OCI-LY7 (cell line): ENCODE measurements at regions not wholly inside any gene's neighbourhood (a gene's known extent, or its start where the extent isn't known, plus 50 kb on each side); places are given as distances from the start of the nearest gene placed in this dataset.

Experiments used
- BruUV-seq: library from RNA; stranded (reverse); fragments of 400-500 nt; replicated peaks from 2 replicates; lab custom pipeline; 2021; lab: Mats Ljungman, UMichigan
- CTCF ChIA-PET: fragments of 300-600 bp; sonication (Branson Sonifier 250); formaldehyde crosslinking; loops from one replicate; lab custom pipeline; 2022; ENCODE audit warnings: antibody characterized with exemption; ENCODE audit not compliant: unreplicated experiment; lab: Charles Lee
- POLR2A ChIA-PET: fragments of 300-600 bp; sonication (Branson Sonifier 250); formaldehyde crosslinking; loops from one replicate; lab custom pipeline; 2022; ENCODE audit warnings: antibody characterized with exemption; lab: Charles Lee
- DNase-seq: peaks from one replicate; pipeline ENCODE4 v3.0.0-alpha.2; 2015; ENCODE audit warnings: low spot score
- H2AFZ ChIP-seq: fragments of 200-600 bp; sonication (generic), shearing (Covaris generic); 2 replicates; pipeline ENCODE4 v1.6.1; 2014; ENCODE audit warnings: mild to moderate bottlenecking, antibody characterized with exemption, low read length, moderate library complexity
- H3K27ac ChIP-seq: fragments of 200-600 bp; sonication (generic); 2 replicates; pipeline ENCODE4 v1.5.1; 2014; ENCODE audit warnings: mixed run types, low read depth, mild to moderate bottlenecking, moderate library complexity, low read length, inconsistent platforms; ENCODE audit not compliant: poor library complexity, severe bottlenecking
- H3K36me3 ChIP-seq: fragments of 200-600 bp; sonication (generic); 2 replicates; pipeline ENCODE4 v1.6.1; 2014; ENCODE audit warnings: mild to moderate bottlenecking, antibody characterized with exemption, low read length, moderate library complexity, mixed read lengths; ENCODE audit not compliant: insufficient read depth
- H3K4me1 ChIP-seq: fragments of 200-600 bp; sonication (generic); 2 replicates; pipeline ENCODE4 v1.5.1; 2014; ENCODE audit warnings: mild to moderate bottlenecking, low read length; ENCODE audit not compliant: insufficient read depth, poor library complexity, severe bottlenecking
- H3K4me2 ChIP-seq: fragments of 200-600 bp; sonication (generic); 2 replicates; pipeline ENCODE4 v1.6.1; 2014; ENCODE audit warnings: mild to moderate bottlenecking, low read length
- H3K4me3 ChIP-seq: fragments of 200-600 bp; sonication (generic); 2 replicates; pipeline ENCODE4 v1.5.1; 2014; ENCODE audit warnings: mild to moderate bottlenecking, low read depth, low read length; ENCODE audit not compliant: poor library complexity, severe bottlenecking
- H3K79me2 ChIP-seq: fragments of 200-600 bp; sonication (generic); 2 replicates; pipeline ENCODE4 v1.6.1; 2016; ENCODE audit warnings: low read depth, mild to moderate bottlenecking, low read length, moderate library complexity, mixed read lengths; ENCODE audit not compliant: insufficient read depth
- H3K9me2 ChIP-seq: fragments of 200-600 bp; sonication (generic); 2 replicates; pipeline ENCODE4 v1.6.1; 2016; ENCODE audit warnings: mild to moderate bottlenecking, low read length, mixed read lengths; ENCODE audit not compliant: insufficient read depth
- H3K9me3 ChIP-seq: fragments of 200-600 bp; sonication (generic); 2 replicates; pipeline ENCODE4 v1.6.1; 2014; ENCODE audit warnings: mild to moderate bottlenecking, mixed run types, low read length, mixed read lengths
- H4K20me1 ChIP-seq: fragments of 200-600 bp; sonication (generic); 2 replicates; pipeline ENCODE4 v1.6.1; 2014; ENCODE audit warnings: mild to moderate bottlenecking, antibody characterized with exemption, low read length, moderate library complexity, mixed read lengths; ENCODE audit not compliant: insufficient read depth
- EZH2phosphoT487 ChIP-seq: fragments of 200-600 bp; sonication (generic); IDR thresholded peaks from 2 replicates; pipeline ENCODE4 v1.6.1; 2018; ENCODE audit warnings: low read depth, borderline replicate concordance, mild to moderate bottlenecking, mixed run types, antibody characterized with exemption, low read length, moderate library complexity, mixed read lengths
- intact Hi-C: fragments of 100-400 bp; cut with micrococcal nuclease; formaldehyde crosslinking; loops from one replicate; pipeline ENCODE4 v1.10.0; 2022; ENCODE audit not compliant: unreplicated experiment
- TF ChIP-seq, protein P1 (sequence below): fragments of 200-600 bp; sonication (generic); conservative IDR thresholded peaks from 2 replicates; pipeline ENCODE4 v1.5.1; 2014; ENCODE audit warnings: mild to moderate bottlenecking, antibody characterized with exemption, low read length, moderate library complexity, mixed read lengths

GRCh38 chr11:69923641-69924307 is 104.6 kb upstream of the FGF3 start:
- no peak overlapping the region for H3K27ac ChIP-seq
- no peak overlapping the region for H3K4me3 ChIP-seq
- H3K9me2 ChIP-seq, result no peaks in the 10 kb centered on the region
- ChIA-PET POLR2A (no interaction called here), CTCF (no interaction called here)
- H4K20me1 ChIP-seq, result no peaks in the 10 kb centered on the region
- intact Hi-C loops, result no loop called here
- H3K9me3 ChIP-seq, result no peaks in the 10 kb centered on the region
- TF ChIP-seq, protein P1, sequence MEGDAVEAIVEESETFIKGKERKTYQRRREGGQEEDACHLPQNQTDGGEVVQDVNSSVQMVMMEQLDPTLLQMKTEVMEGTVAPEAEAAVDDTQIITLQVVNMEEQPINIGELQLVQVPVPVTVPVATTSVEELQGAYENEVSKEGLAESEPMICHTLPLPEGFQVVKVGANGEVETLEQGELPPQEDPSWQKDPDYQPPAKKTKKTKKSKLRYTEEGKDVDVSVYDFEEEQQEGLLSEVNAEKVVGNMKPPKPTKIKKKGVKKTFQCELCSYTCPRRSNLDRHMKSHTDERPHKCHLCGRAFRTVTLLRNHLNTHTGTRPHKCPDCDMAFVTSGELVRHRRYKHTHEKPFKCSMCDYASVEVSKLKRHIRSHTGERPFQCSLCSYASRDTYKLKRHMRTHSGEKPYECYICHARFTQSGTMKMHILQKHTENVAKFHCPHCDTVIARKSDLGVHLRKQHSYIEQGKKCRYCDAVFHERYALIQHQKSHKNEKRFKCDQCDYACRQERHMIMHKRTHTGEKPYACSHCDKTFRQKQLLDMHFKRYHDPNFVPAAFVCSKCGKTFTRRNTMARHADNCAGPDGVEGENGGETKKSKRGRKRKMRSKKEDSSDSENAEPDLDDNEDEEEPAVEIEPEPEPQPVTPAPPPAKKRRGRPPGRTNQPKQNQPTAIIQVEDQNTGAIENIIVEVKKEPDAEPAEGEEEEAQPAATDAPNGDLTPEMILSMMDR, result no peak
- no peak for TF ChIP-seq EZH2phosphoT487
- no peak overlapping the region for H2AFZ ChIP-seq
- no TSS peak for BruUV-seq
- no peak overlapping the region for H3K4me2 ChIP-seq
- no peaks in the 10 kb centered on the region for H3K36me3 ChIP-seq
- no peaks in the 10 kb centered on the region for H3K4me1 ChIP-seq
- H3K79me2 ChIP-seq, result no peaks in the 10 kb centered on the region
- no peak for DNase-seq

DNA sequence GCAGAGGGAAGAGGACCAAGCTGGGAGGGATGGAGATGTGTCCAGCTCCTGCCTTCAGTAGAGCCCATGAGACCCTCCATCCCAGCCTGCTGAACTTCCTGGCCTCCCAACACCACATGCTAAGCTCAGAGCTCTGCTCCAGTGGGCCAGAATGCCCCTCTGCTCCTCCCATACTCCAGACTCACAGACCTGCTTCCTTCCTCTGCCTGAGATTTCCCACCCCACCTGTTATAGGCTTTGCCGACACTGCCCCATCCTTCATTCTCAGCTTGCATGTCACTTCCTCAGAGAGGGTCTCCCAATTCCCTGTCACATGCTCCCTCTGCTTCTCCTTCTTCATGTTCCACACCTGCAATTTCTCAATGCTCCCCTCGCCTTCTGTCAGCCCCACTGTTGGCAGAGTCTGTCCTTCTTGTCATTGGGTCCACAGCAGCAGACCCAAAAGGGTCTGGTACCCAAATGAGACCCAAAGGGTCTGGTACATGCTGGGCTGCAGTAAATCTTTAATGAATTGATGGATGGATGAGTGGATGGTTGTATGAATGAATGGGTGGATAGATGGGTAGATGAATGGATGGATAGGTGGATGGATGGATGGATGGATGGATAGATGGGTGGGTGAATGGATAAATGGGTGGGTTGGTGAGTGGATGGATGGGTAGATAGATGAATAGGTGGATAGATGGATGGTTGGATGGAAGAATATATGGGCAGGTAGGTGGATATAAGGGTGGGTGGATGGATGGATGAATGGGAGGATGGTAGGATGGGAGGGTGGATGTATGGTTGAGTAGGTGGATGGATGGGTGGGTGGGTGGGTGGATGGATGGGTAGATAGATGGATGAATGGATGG is 105.3 kb upstream of the FGF3 start:
- H3K9me3 ChIP-seq, result no peaks in the 10 kb centered on the region
- no peak for TF ChIP-seq EZH2phosphoT487
- TF ChIP-seq, protein P1, result no peak
- BruUV-seq, result no TSS peak
- H2AFZ ChIP-seq, result no peak overlapping the region
- intact Hi-C loops, result no loop called here
- no peak overlapping the region for H3K4me3 ChIP-seq
- no peaks in the 10 kb centered on the region for H4K20me1 ChIP-seq
- no peak overlapping the region for H3K4me2 ChIP-seq
- H3K4me1 ChIP-seq, result no peaks in the 10 kb centered on the region
- ChIA-PET CTCF (no interaction called here), POLR2A (no interaction called here)
- no peaks in the 10 kb centered on the region for H3K79me2 ChIP-seq
- DNase-seq, result no peak
- no peaks in the 10 kb centered on the region for H3K9me2 ChIP-seq
- no peaks in the 10 kb centered on the region for H3K36me3 ChIP-seq
- H3K27ac ChIP-seq, result no peak overlapping the region
